ENCODE measurements at regions not wholly inside any gene's neighbourhood (a gene's known extent, or its start where the extent isn't known, plus 50 kb on each side); places are given as distances from the start of the nearest gene placed in this dataset.

DNA sequence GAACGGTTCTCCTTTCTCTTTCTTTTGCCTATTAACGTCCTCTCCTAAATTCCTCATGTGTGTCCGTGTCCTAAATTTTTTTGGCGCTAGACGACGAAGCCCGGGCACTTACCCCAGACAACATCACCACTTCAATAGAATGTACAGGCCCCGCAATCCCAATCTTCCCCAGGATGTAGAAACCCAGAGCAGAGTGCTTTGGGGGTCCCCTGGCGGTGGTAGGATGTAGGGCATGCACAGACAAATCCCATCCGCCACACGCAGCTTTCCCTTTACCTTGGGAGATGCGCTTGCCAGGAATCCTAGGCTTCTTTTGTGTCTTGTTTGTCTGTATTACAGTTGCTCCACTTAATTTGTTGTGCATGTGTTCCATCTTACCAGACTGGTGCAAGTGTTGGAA, 417.3 kb upstream of the ARID1B start:
- Histone ChIP-seq H3K9me3 (ENCODE audit: control insufficient read depth, insufficient read depth, low read length) (no peaks in the 10 kb centered on the region), H3K4me1 (ENCODE audit: control insufficient read depth, insufficient read depth, low read length) (no peaks in the 10 kb centered on the region), H3K27me3 (ENCODE audit: control insufficient read depth, insufficient read depth, low read length) (no peaks in the 10 kb centered on the region), H3K36me3 (ENCODE audit: control insufficient read depth, insufficient read depth, low read length) (no peaks in the 10 kb centered on the region), H3K27ac (ENCODE audit: low read depth, low read length) (no peak overlapping the region), H3K4me3 (ENCODE audit: low read depth, low read length) (no peak overlapping the region)
- no peak for DNase-seq (ENCODE audit: low read depth in 4 of 6, low spot score in 6 of 6)
- WGBS (ENCODE audit: insufficient coverage): 98% methylated on average over 8 of the region's 12 CpGs

GRCh38 chr6:156352861-156353260, 424.3 kb upstream of the ARID1B start:
- H3K36me3 ChIP-seq (ENCODE audit: control insufficient read depth, insufficient read depth, low read length): no peaks in the 10 kb centered on the region
- no peaks in the 10 kb centered on the region for H3K27me3 ChIP-seq (ENCODE audit: control insufficient read depth, insufficient read depth, low read length)
- H3K4me3 ChIP-seq (ENCODE audit: low read depth, low read length): no peak overlapping the region
- H3K4me1 ChIP-seq (ENCODE audit: control insufficient read depth, insufficient read depth, low read length): peaks cover 3% of the 10 kb centered on the region
- no peak for DNase-seq (ENCODE audit: low read depth in 4 of 6, low spot score in 6 of 6)
- H3K27ac ChIP-seq (ENCODE audit: low read depth, low read length): no peak overlapping the region
- H3K9me3 ChIP-seq (ENCODE audit: control insufficient read depth, insufficient read depth, low read length): no peaks in the 10 kb centered on the region

GRCh38 chr6:156351346-156351966, 425.7 kb upstream of the ARID1B start:
- H3K4me1 ChIP-seq (ENCODE audit: control insufficient read depth, insufficient read depth, low read length): peaks cover 3% of the 10 kb centered on the region
- DNase-seq (ENCODE audit: low read depth in 4 of 6, low spot score in 6 of 6): no peak
- H3K9me3 ChIP-seq (ENCODE audit: control insufficient read depth, insufficient read depth, low read length): no peaks in the 10 kb centered on the region
- H3K4me3 ChIP-seq (ENCODE audit: low read depth, low read length): no peak overlapping the region
- H3K36me3 ChIP-seq (ENCODE audit: control insufficient read depth, insufficient read depth, low read length): no peaks in the 10 kb centered on the region
- WGBS (ENCODE audit: insufficient coverage): 94% methylated on average over 6 of the region's 6 CpGs
- no peaks in the 10 kb centered on the region for H3K27me3 ChIP-seq (ENCODE audit: control insufficient read depth, insufficient read depth, low read length)
- H3K27ac ChIP-seq (ENCODE audit: low read depth, low read length): no peak overlapping the region

DNA sequence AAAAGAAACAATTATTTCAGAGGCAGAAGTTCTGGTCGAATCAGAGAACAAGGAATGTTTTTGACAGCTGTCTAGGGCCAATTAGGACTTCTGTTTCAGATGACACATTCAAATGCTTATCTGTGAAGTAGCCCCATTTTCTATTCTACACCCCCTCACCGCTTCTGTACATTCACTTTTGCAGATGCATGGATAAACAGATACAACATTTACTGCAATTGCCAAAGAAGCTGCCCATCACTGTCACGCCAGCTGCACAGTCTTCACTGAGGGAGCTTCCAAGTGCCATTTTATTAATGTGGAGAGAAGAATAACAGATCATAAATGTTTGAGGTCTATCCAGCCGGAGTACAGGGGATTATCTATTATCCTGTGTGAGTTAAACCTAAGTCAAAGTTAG, 426.8 kb upstream of the ARID1B start:
- H3K36me3 ChIP-seq (ENCODE audit: control insufficient read depth, insufficient read depth, low read length): no peaks in the 10 kb centered on the region
- H3K27ac ChIP-seq (ENCODE audit: low read depth, low read length): no peak overlapping the region
- WGBS (ENCODE audit: insufficient coverage): 80% methylated on average over 1 of the region's 4 CpGs
- peak in 1 of 6 donors; percentile 15 for DNase-seq (ENCODE audit: low read depth in 4 of 6, low spot score in 6 of 6)
- no peaks in the 10 kb centered on the region for H3K9me3 ChIP-seq (ENCODE audit: control insufficient read depth, insufficient read depth, low read length)
- H3K4me3 ChIP-seq (ENCODE audit: low read depth, low read length): no peak overlapping the region
- peaks cover 3% of the 10 kb centered on the region for H3K4me1 ChIP-seq (ENCODE audit: control insufficient read depth, insufficient read depth, low read length)
- H3K27me3 ChIP-seq (ENCODE audit: control insufficient read depth, insufficient read depth, low read length): no peaks in the 10 kb centered on the region

DNA sequence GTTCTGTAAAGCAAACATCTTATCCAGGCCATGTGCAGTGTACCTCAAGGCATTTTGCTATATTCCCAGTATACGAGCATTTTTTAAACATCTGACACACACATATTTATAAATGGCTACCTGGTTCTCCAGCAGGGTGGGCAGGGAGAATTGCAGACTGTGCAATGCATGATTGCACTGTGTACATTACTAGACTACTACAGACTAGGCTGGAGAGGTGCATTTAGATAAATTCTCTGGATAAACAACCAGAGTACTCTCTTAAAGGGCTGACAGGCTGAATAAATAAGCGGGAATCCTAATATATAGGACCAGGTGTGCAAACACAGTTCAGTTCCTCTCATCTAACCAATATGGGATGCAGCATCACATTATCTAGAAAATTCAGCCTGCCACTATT, 428.3 kb upstream of the ARID1B start:
- no CpG with 5 or more reads among the region's 2 CpGs for WGBS (ENCODE audit: insufficient coverage)
- Histone ChIP-seq H3K27me3 (ENCODE audit: control insufficient read depth, insufficient read depth, low read length) (no peaks in the 10 kb centered on the region), H3K36me3 (ENCODE audit: control insufficient read depth, insufficient read depth, low read length) (no peaks in the 10 kb centered on the region), H3K9me3 (ENCODE audit: control insufficient read depth, insufficient read depth, low read length) (no peaks in the 10 kb centered on the region), H3K4me1 (ENCODE audit: control insufficient read depth, insufficient read depth, low read length) (peaks cover 3% of the 10 kb centered on the region), H3K4me3 (ENCODE audit: low read depth, low read length) (no peak overlapping the region), H3K27ac (ENCODE audit: low read depth, low read length) (no peak overlapping the region)
- DNase-seq (ENCODE audit: low read depth in 4 of 6, low spot score in 6 of 6): no peak

DNA sequence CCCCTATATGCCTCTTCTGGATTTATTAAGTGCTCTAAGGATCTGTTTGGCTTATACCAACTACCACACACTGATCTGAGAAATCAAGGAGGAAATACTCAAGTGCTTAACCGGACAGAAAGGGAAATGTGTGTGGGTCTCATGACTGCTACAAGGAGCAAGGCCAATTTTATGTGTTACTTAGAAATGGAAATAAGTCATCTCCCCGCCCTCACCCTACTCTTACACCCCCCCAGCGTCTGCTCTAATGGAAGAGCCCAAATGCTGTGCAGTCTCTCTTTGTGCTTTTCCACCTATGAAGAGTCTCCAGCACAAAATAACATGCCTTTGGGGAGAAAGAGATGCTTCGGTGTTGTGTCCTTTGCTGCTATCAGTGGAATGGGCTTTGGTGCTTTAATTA, 428.8 kb upstream of the ARID1B start:
- H3K27ac ChIP-seq (ENCODE audit: low read depth, low read length): no peak overlapping the region
- no CpG with 5 or more reads among the region's 4 CpGs for WGBS (ENCODE audit: insufficient coverage)
- no peaks in the 10 kb centered on the region for H3K9me3 ChIP-seq (ENCODE audit: control insufficient read depth, insufficient read depth, low read length)
- H3K4me1 ChIP-seq (ENCODE audit: control insufficient read depth, insufficient read depth, low read length): peaks cover 3% of the 10 kb centered on the region
- no peaks in the 10 kb centered on the region for H3K27me3 ChIP-seq (ENCODE audit: control insufficient read depth, insufficient read depth, low read length)
- H3K4me3 ChIP-seq (ENCODE audit: low read depth, low read length): no peak overlapping the region
- DNase-seq (ENCODE audit: low read depth in 4 of 6, low spot score in 6 of 6): peak in 2 of 6 donors; percentile 35 to 93
- H3K36me3 ChIP-seq (ENCODE audit: control insufficient read depth, insufficient read depth, low read length): no peaks in the 10 kb centered on the region

GRCh38 chr6:156347656-156348055, 429.5 kb upstream of the ARID1B start:
- WGBS (ENCODE audit: insufficient coverage): 60% methylated on average over 1 of the region's 6 CpGs
- Histone ChIP-seq H3K36me3 (ENCODE audit: control insufficient read depth, insufficient read depth, low read length) (no peaks in the 10 kb centered on the region), H3K4me3 (ENCODE audit: low read depth, low read length) (no peak overlapping the region), H3K4me1 (ENCODE audit: control insufficient read depth, insufficient read depth, low read length) (peaks cover 3% of the 10 kb centered on the region), H3K27me3 (ENCODE audit: control insufficient read depth, insufficient read depth, low read length) (no peaks in the 10 kb centered on the region), H3K27ac (ENCODE audit: low read depth, low read length) (no peak overlapping the region), H3K9me3 (ENCODE audit: control insufficient read depth, insufficient read depth, low read length) (no peaks in the 10 kb centered on the region)
- DNase-seq (ENCODE audit: low read depth in 4 of 6, low spot score in 6 of 6): no peak

DNA sequence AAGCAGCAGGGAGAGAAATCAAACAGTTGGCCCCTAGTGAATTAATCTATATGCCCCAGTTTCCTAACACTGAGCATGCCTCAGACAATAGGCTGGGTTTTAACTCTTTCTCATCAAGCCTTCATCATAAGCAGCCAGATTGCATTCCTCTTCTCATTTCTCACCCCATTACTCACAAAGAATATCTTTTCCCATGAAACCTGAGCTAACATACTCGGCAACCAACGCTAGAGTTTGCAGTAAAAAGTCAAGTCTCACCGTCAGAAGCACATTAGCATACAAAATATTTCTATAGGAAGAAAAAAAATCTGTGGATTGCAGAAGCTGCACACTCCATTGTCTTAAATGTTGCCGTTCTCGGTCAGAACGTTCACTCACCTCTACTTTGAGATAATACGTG, 429.9 kb upstream of the ARID1B start:
- H3K9me3 ChIP-seq (ENCODE audit: control insufficient read depth, insufficient read depth, low read length): no peaks in the 10 kb centered on the region
- H3K27ac ChIP-seq (ENCODE audit: low read depth, low read length): no peak overlapping the region
- no CpG with 5 or more reads among the region's 7 CpGs for WGBS (ENCODE audit: insufficient coverage)
- H3K4me1 ChIP-seq (ENCODE audit: control insufficient read depth, insufficient read depth, low read length): peaks cover 3% of the 10 kb centered on the region
- DNase-seq (ENCODE audit: low read depth in 4 of 6, low spot score in 6 of 6): peak in 1 of 6 donors; percentile 80
- no peaks in the 10 kb centered on the region for H3K36me3 ChIP-seq (ENCODE audit: control insufficient read depth, insufficient read depth, low read length)
- no peaks in the 10 kb centered on the region for H3K27me3 ChIP-seq (ENCODE audit: control insufficient read depth, insufficient read depth, low read length)
- no peak overlapping the region for H3K4me3 ChIP-seq (ENCODE audit: low read depth, low read length)

DNA sequence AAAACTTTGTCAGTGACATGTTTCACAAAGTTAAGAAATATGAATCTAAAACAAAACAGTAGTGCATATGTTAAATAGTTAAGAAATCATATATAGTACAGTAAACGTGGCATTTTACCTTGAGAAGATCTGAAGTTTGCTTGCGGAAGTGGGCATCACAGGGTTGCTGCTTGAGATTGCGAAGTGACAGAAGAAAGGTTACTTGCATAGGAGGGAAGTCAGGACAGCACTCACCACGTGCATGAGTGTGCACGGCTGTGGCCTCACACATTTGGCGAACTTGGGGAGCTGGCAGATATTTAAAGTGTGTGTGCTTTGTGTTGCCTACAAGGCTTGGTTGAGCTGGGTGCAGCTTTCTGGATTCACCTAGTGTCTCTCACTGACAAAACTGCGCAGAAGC, 431.5 kb upstream of the ARID1B start:
- peaks cover 3% of the 10 kb centered on the region for H3K4me1 ChIP-seq (ENCODE audit: control insufficient read depth, insufficient read depth, low read length)
- H3K4me3 ChIP-seq (ENCODE audit: low read depth, low read length): no peak overlapping the region
- H3K27me3 ChIP-seq (ENCODE audit: control insufficient read depth, insufficient read depth, low read length): no peaks in the 10 kb centered on the region
- 76% methylated on average over 5 of the region's 7 CpGs for WGBS (ENCODE audit: insufficient coverage)
- no peaks in the 10 kb centered on the region for H3K36me3 ChIP-seq (ENCODE audit: control insufficient read depth, insufficient read depth, low read length)
- H3K9me3 ChIP-seq (ENCODE audit: control insufficient read depth, insufficient read depth, low read length): no peaks in the 10 kb centered on the region
- no peak overlapping the region for H3K27ac ChIP-seq (ENCODE audit: low read depth, low read length)
- no peak for DNase-seq (ENCODE audit: low read depth in 4 of 6, low spot score in 6 of 6)

DNA sequence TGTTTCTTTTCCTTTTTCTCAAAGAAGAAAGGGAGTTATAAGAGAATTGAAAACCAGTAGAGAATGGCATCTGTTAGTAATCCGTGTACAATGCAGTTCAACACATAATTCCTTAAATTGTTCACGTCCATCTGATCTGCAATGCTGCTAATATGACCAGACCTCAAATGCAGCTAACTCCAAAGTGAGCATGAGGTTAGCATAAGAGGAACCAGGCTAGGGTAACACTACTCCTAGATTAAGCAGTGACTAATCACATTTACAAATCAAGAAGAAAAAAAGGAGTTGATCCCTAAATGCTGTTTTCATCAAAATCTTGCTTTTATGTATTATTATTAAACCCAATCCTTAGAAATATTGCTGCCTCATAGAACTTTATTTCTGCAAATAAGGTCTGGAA, 432.7 kb upstream of the ARID1B start:
- Histone ChIP-seq H3K9me3 (ENCODE audit: control insufficient read depth, insufficient read depth, low read length) (no peaks in the 10 kb centered on the region), H3K27me3 (ENCODE audit: control insufficient read depth, insufficient read depth, low read length) (no peaks in the 10 kb centered on the region), H3K4me1 (ENCODE audit: control insufficient read depth, insufficient read depth, low read length) (peaks cover 2% of the 10 kb centered on the region), H3K4me3 (ENCODE audit: low read depth, low read length) (no peak overlapping the region), H3K36me3 (ENCODE audit: control insufficient read depth, insufficient read depth, low read length) (no peaks in the 10 kb centered on the region), H3K27ac (ENCODE audit: low read depth, low read length) (no peak overlapping the region)
- no CpG with 5 or more reads among the region's 2 CpGs for WGBS (ENCODE audit: insufficient coverage)
- no peak for DNase-seq (ENCODE audit: low read depth in 4 of 6, low spot score in 6 of 6)
